Mesenchymal stem cell (in vitro differentiated cells and primary cell): ENCODE measurements at regions not wholly inside any gene's neighbourhood (a gene's known extent, or its start where the extent isn't known, plus 50 kb on each side); places are given as distances from the start of the nearest gene placed in this dataset.
"Not testable (repeated sequence)": the region's sequence is repeated elsewhere in the genome, so short reads cannot be mapped to it uniquely, and the experiment has no call there.

ENCODE experiments used
- DNase-seq: peaks from one replicate; pipeline ENCODE4 v3.0.0-alpha.2; 2013
- H2AFZ ChIP-seq: one replicate; pipeline ENCODE4 v1.6.1; 2013; ENCODE audit warnings: low read depth, mild to moderate bottlenecking, control low read depth, inconsistent platforms, low read length, moderate library complexity
- H2AK5ac ChIP-seq: 2 replicates; pipeline ENCODE4 v1.6.1; 2013; ENCODE audit warnings: low read length, moderate library complexity, mild to moderate bottlenecking, inconsistent platforms; ENCODE audit not compliant: severe bottlenecking
- H2BK120ac ChIP-seq: one replicate; pipeline ENCODE4 v1.6.1; 2013; ENCODE audit warnings: low read depth, mild to moderate bottlenecking, inconsistent platforms, low read length, moderate library complexity
- H2BK12ac ChIP-seq, 2 experiments: one replicate each; pipeline ENCODE4 v1.6.1; 2013; ENCODE audit warnings: inconsistent platforms in 2 of 2, low read length in 2 of 2, mild to moderate bottlenecking in 2 of 2, moderate library complexity in 2 of 2, control low read depth in 1 of 2
- H2BK15ac ChIP-seq: one replicate; pipeline ENCODE4 v1.6.1; 2013; ENCODE audit warnings: mild to moderate bottlenecking, low read depth, inconsistent platforms; ENCODE audit not compliant: poor library complexity, severe bottlenecking
- H2BK5ac ChIP-seq: 2 replicates; pipeline ENCODE4 v1.6.1; 2013; ENCODE audit warnings: low read depth, mild to moderate bottlenecking, low read length, control low read depth, inconsistent platforms; ENCODE audit not compliant: poor library complexity, severe bottlenecking
- H3K14ac ChIP-seq, 2 experiments: one replicate each; pipeline ENCODE4 v1.6.1; 2013; ENCODE audit warnings: inconsistent platforms in 2 of 2, low read length in 2 of 2, control low read depth in 1 of 2, mild to moderate bottlenecking in 1 of 2, moderate library complexity in 1 of 2
- H3K18ac ChIP-seq, 2 experiments: one replicate each; pipeline ENCODE4 v1.6.1; 2013; ENCODE audit warnings: inconsistent platforms in 2 of 2, low read length in 2 of 2, control low read depth in 1 of 2, low read depth in 1 of 2, mild to moderate bottlenecking in 1 of 2
- H3K23ac ChIP-seq, 2 experiments: one replicate each; pipeline ENCODE4 v1.6.1; 2013; ENCODE audit warnings: inconsistent platforms in 2 of 2, low read length in 2 of 2, mild to moderate bottlenecking in 2 of 2, moderate library complexity in 2 of 2, control low read depth in 1 of 2
- H3K27ac ChIP-seq: 2 replicates; pipeline ENCODE4 v1.5.1; 2013; ENCODE audit warnings: mild to moderate bottlenecking, moderate library complexity, low read length, control low read depth, inconsistent platforms; ENCODE audit not compliant: poor library complexity, severe bottlenecking
- H3K27me3 ChIP-seq, 2 experiments: 2 replicates each; pipeline versions ENCODE4 v1.6.1 to v1.7.0; 2013; ENCODE audit warnings: low read length in 2 of 2, mild to moderate bottlenecking in 2 of 2, moderate library complexity in 2 of 2, control low read depth in 1 of 2, inconsistent platforms in 1 of 2; ENCODE audit not compliant: control insufficient read depth in 1 of 2, insufficient read depth in 1 of 2
- H3K36me3 ChIP-seq, 2 experiments: 2 replicates each; pipeline versions ENCODE4 v1.6.1 to v1.7.0; 2013; ENCODE audit warnings: low read length in 2 of 2, control low read depth in 1 of 2, inconsistent platforms in 1 of 2, low read depth in 1 of 2, mild to moderate bottlenecking in 1 of 2; ENCODE audit not compliant: insufficient read depth in 2 of 2, control insufficient read depth in 1 of 2
- H3K4ac ChIP-seq, 2 experiments: one replicate each; pipeline ENCODE4 v1.6.1; 2013; ENCODE audit warnings: inconsistent platforms in 2 of 2, low read length in 2 of 2, mild to moderate bottlenecking in 2 of 2, moderate library complexity in 2 of 2, control low read depth in 1 of 2, low read depth in 1 of 2
- H3K4me1 ChIP-seq: 2 replicates; pipeline ENCODE4 v1.6.1; 2013; ENCODE audit warnings: low read depth, low read length, control low read depth; ENCODE audit not compliant: control insufficient read depth, insufficient read depth
- H3K4me2 ChIP-seq: 2 replicates; pipeline ENCODE4 v1.6.1; 2013; ENCODE audit warnings: low read length, mild to moderate bottlenecking, inconsistent platforms; ENCODE audit not compliant: poor library complexity, severe bottlenecking
- H3K4me3 ChIP-seq, 2 experiments: 2 replicates each; pipeline versions ENCODE4 v1.5.1 to v1.7.0; 2013; ENCODE audit warnings: low read length in 2 of 2, mild to moderate bottlenecking in 2 of 2, control low read depth in 1 of 2, low read depth in 1 of 2; ENCODE audit not compliant: insufficient read depth in 1 of 2
- H3K79me1 ChIP-seq: replicated peaks from 2 replicates; pipeline ENCODE4 v1.6.1; 2013; ENCODE audit warnings: mild to moderate bottlenecking, control low read depth, low read length, inconsistent platforms; ENCODE audit not compliant: poor library complexity, severe bottlenecking
- H3K9ac ChIP-seq: 2 replicates; pipeline ENCODE4 v1.7.0; 2013; ENCODE audit warnings: mild to moderate bottlenecking, low read length, moderate library complexity
- H3K9me3 ChIP-seq: 2 replicates; pipeline ENCODE4 v1.7.0; 2013; ENCODE audit warnings: mild to moderate bottlenecking, low read length; ENCODE audit not compliant: control insufficient read depth
- H4K8ac ChIP-seq: one replicate; pipeline ENCODE4 v1.6.1; 2013; ENCODE audit warnings: inconsistent platforms, mild to moderate bottlenecking, low read length, moderate library complexity
- H4K91ac ChIP-seq: one replicate; pipeline ENCODE4 v1.6.1; 2013; ENCODE audit warnings: mild to moderate bottlenecking, low read length, inconsistent platforms
- WGBS: methylation state at CpG from one replicate; pipeline ENCODE4 v1.1.7; 2013; ENCODE audit warnings: mixed read lengths; 5-methylcytosine and 5-hydroxymethylcytosine counted together

DNA sequence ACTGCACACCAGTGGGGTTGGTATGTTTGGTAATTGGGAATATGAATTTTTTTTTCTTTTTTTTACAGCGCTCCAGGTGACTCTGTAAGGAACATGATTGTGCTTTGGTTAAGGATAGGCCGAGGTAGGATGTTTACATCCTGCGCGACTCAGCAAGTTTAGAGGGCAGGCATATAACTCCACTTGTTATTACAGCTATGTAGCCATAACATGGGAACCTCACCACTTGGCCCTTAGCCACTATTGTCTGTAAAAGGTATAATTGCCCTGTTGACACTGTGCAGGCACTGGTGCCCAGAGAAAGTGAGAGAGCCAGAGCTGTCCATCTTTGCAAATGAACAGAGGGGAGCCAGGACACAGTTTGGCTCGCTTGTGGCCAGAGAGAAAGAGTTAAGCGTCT lies 172.9 kb downstream of the MCHR2 start:
- peaks cover 6 to 20% of the 10 kb centered on the region in 2 experiments for H3K27me3 ChIP-seq
- H2AFZ ChIP-seq = no peak overlapping the region
- H3K4me2 ChIP-seq = no peak overlapping the region
- H3K36me3 ChIP-seq = no peaks in the 10 kb centered on the region
- H3K9ac ChIP-seq = no peak overlapping the region
- no peaks in the 10 kb centered on the region for H3K79me1 ChIP-seq
- no peak overlapping the region for H2AK5ac ChIP-seq
- DNase-seq = no peak
- WGBS = 73% methylated on average over 3 of the region's 6 CpGs
- H3K14ac ChIP-seq = no peak overlapping the region
- H2BK15ac ChIP-seq = no peak overlapping the region
- H3K18ac ChIP-seq = no peak overlapping the region
- no peak overlapping the region for H3K4me3 ChIP-seq
- H3K4me1 ChIP-seq = no peaks in the 10 kb centered on the region
- no peak overlapping the region for H3K27ac ChIP-seq
- no peak overlapping the region for H2BK120ac ChIP-seq
- no peak overlapping the region for H3K4ac ChIP-seq
- no peak overlapping the region for H3K23ac ChIP-seq
- H2BK5ac ChIP-seq = no peak overlapping the region
- H4K91ac ChIP-seq = no peak overlapping the region
- no peaks in the 10 kb centered on the region for H3K9me3 ChIP-seq
- H4K8ac ChIP-seq = no peak overlapping the region
- H2BK12ac ChIP-seq = no peak overlapping the region

DNA sequence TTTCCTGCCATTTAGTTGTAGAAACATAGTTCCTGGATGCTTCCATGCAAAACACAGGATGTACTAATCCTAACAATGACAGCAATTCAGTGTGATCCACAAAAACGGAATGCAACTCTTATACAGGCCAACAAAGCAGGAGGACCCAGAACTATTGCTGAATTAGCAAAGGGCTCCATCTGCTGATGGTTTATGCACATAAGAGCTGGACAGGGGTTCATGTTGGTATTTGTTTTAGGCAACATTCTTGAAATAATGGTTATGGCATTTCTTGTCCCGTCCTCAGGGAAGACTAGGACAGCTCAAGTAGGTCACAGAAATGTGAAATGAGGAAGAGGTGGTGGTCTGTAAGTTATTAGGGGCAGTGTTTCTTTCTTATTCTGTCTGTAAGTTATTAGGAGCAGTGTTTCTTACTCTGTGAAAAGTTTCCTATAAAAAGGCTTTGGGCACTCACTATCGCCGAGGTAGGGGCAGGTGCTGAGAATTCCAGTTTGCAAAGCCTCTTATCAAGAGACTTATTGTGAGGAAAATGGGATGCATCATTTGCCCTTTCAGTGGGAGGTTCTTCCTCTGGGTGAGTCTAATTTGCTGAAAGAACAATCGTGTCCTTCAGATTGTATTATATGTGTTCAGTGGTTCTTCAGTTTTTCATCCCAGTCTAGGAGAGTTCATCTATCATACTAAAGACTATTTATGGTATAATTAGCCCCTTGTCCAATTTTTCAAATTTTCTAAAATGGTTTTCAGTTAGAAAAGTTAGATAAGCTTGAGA lies 171.1 kb downstream of the MCHR2 start:
- Histone ChIP-seq H3K4ac (no peak overlapping the region), H4K91ac (no peak overlapping the region), H4K8ac (no peak overlapping the region), H2BK120ac (no peak overlapping the region), H3K14ac (no peak overlapping the region), H3K79me1 (no peaks in the 10 kb centered on the region), H2AFZ (no peak overlapping the region), H3K23ac (no peak overlapping the region), H3K4me3 (peak overlapping the region in 1 of 2 experiments; percentile 61), H2AK5ac (no peak overlapping the region), H2BK15ac (no peak overlapping the region), H3K9ac (peak overlapping the region; percentile 38), H3K36me3 (no peaks in the 10 kb centered on the region), H2BK5ac (no peak overlapping the region), H3K18ac (no peak overlapping the region), H3K27me3 (peaks cover 6 to 20% of the 10 kb centered on the region in 2 experiments), H2BK12ac (no peak overlapping the region), H3K27ac (no peak overlapping the region), H3K4me2 (peak overlapping the region; percentile 42), H3K9me3 (no peaks in the 10 kb centered on the region), H3K4me1 (no peaks in the 10 kb centered on the region)
- 38% methylated on average over 4 of the region's 5 CpGs for WGBS
- DNase-seq = peak; percentile 48

DNA sequence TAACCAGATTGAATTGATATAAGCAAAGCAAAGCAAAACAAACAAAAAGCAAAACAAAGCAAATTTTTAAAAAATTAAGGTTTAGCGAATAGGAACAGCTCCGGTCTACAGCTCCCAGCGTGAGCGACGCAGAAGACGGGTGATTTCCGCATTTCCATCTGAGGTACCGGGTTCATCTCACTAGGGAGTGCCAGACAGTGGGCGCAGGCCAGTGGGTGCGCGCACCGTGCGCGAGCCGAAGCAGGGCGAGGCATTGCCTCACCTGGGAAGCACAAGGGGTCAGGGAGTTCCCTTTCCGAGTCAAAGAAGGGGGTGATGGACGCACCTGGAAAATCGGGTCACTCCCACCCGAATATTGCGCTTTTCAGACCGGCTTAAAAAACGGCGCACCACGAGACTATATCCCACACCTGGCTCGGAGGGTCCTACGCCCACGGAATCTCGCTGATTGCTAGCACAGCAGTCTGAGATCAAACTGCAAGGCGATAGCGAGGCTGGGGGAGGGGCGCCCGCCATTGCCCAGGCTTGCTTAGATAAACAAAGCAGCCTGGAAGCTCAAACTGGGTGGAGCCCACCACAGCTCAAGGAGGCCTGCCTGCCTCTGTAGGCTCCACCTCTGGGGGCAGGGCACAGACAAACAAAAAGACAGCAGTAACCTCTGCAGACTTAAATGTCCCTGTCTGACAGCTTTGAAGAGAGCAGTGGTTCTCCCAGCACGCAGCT lies 170.3 kb downstream of the MCHR2 start:
- H2AFZ ChIP-seq = not testable (repeated sequence)
- 4% methylated on average over 6 of the region's 34 CpGs for WGBS

GRCh38 chr6:99833034-99833433 lies 161.0 kb downstream of the MCHR2 start:
- Histone ChIP-seq H3K18ac (no peak overlapping the region), H2AK5ac (no peak overlapping the region), H3K9me3 (no peaks in the 10 kb centered on the region), H3K27ac (no peak overlapping the region), H2BK5ac (no peak overlapping the region), H4K91ac (no peak overlapping the region), H3K27me3 (no peaks in the 10 kb centered on the region), H2BK120ac (no peak overlapping the region), H3K4me1 (no peaks in the 10 kb centered on the region), H3K23ac (no peak overlapping the region), H3K79me1 (no peaks in the 10 kb centered on the region), H3K4me3 (no peak overlapping the region), H3K9ac (no peak overlapping the region), H4K8ac (no peak overlapping the region), H2BK12ac (no peak overlapping the region), H3K4me2 (no peak overlapping the region), H3K4ac (no peak overlapping the region), H3K14ac (no peak overlapping the region), H2AFZ (no peak overlapping the region), H2BK15ac (no peak overlapping the region), H3K36me3 (no peaks in the 10 kb centered on the region)
- 93% methylated on average over 1 of the region's 3 CpGs for WGBS
- DNase-seq = no peak

More for the DNA sequence above, 170.3 kb downstream of the MCHR2 start:
- H3K23ac ChIP-seq, H3K36me3 ChIP-seq, H4K91ac ChIP-seq, H2AK5ac ChIP-seq, H4K8ac ChIP-seq, H2BK120ac ChIP-seq, DNase-seq, H3K9me3 ChIP-seq, H2BK5ac ChIP-seq, H3K4me1 ChIP-seq, H3K27ac ChIP-seq, H3K79me1 ChIP-seq, H3K4ac ChIP-seq, H2BK15ac ChIP-seq, H2BK12ac ChIP-seq, H3K14ac ChIP-seq, H3K18ac ChIP-seq: not testable (repeated sequence)
- H3K4me3 ChIP-seq = peak overlapping the region; percentile 44 to 61
- H3K9ac ChIP-seq = peak overlapping the region; percentile 38
- peak overlapping the region; percentile 39 for H3K4me2 ChIP-seq
- H3K27me3 ChIP-seq = peaks cover 6 to 20% of the 10 kb centered on the region in 2 experiments
